ENCODE measurements at regions not wholly inside any gene's neighbourhood (a gene's known extent, or its start where the extent isn't known, plus 50 kb on each side); places are given as distances from the start of the nearest gene placed in this dataset.

GRCh38 chr6:155995281-155995680, 539.6 kb upstream of the NOX3 start:
- Histone ChIP-seq H3K9ac (ENCODE audit: low read depth, low read length) (no peak overlapping the region), H3K4me1 (ENCODE audit: insufficient read depth, low read length) (no peaks in the 10 kb centered on the region), H3K36me3 (ENCODE audit: insufficient read depth, low read length) (no peaks in the 10 kb centered on the region), H3K9me3 (ENCODE audit: control insufficient read depth, insufficient read depth, low read length) (no peaks in the 10 kb centered on the region)

GRCh38 chr6:155994086-155994485, 538.4 kb upstream of the NOX3 start:
- Histone ChIP-seq H3K36me3 (ENCODE audit: insufficient read depth, low read length) (no peaks in the 10 kb centered on the region), H3K9ac (ENCODE audit: low read depth, low read length) (no peak overlapping the region), H3K9me3 (ENCODE audit: control insufficient read depth, insufficient read depth, low read length) (no peaks in the 10 kb centered on the region), H3K4me1 (ENCODE audit: insufficient read depth, low read length) (no peaks in the 10 kb centered on the region)

GRCh38 chr6:155993240-155993639, 537.6 kb upstream of the NOX3 start:
- Histone ChIP-seq H3K36me3 (ENCODE audit: insufficient read depth, low read length) (no peaks in the 10 kb centered on the region), H3K9me3 (ENCODE audit: control insufficient read depth, insufficient read depth, low read length) (no peaks in the 10 kb centered on the region), H3K4me1 (ENCODE audit: insufficient read depth, low read length) (no peaks in the 10 kb centered on the region), H3K9ac (ENCODE audit: low read depth, low read length) (no peak overlapping the region)

- no peaks in the 10 kb centered on the region for H3K9me3 ChIP-seq (ENCODE audit: control insufficient read depth, insufficient read depth, low read length)
- H3K36me3 ChIP-seq (ENCODE audit: insufficient read depth, low read length) = no peaks in the 10 kb centered on the region
- no peak overlapping the region for H3K9ac ChIP-seq (ENCODE audit: low read depth, low read length)
- H3K4me1 ChIP-seq (ENCODE audit: insufficient read depth, low read length) = no peaks in the 10 kb centered on the region
These were observed 530.1 kb upstream of the NOX3 start for GRCh38 chr6:155985660-155986138.

GRCh38 chr6:155980768-155981079, 525.1 kb upstream of the NOX3 start:
- Histone ChIP-seq H3K9ac (ENCODE audit: low read depth, low read length) (no peak overlapping the region), H3K9me3 (ENCODE audit: control insufficient read depth, insufficient read depth, low read length) (no peaks in the 10 kb centered on the region), H3K4me1 (ENCODE audit: insufficient read depth, low read length) (no peaks in the 10 kb centered on the region), H3K36me3 (ENCODE audit: insufficient read depth, low read length) (no peaks in the 10 kb centered on the region)

GRCh38 chr6:155980014-155980767, 524.6 kb upstream of the NOX3 start:
- Histone ChIP-seq H3K9me3 (ENCODE audit: control insufficient read depth, insufficient read depth, low read length) (no peaks in the 10 kb centered on the region), H3K36me3 (ENCODE audit: insufficient read depth, low read length) (no peaks in the 10 kb centered on the region), H3K9ac (ENCODE audit: low read depth, low read length) (no peak overlapping the region), H3K4me1 (ENCODE audit: insufficient read depth, low read length) (no peaks in the 10 kb centered on the region)

- no peak overlapping the region for H3K9ac ChIP-seq (ENCODE audit: low read depth, low read length)
- no peaks in the 10 kb centered on the region for H3K4me1 ChIP-seq (ENCODE audit: insufficient read depth, low read length)
- H3K9me3 ChIP-seq (ENCODE audit: control insufficient read depth, insufficient read depth, low read length) = no peaks in the 10 kb centered on the region
- H3K36me3 ChIP-seq (ENCODE audit: insufficient read depth, low read length) = no peaks in the 10 kb centered on the region; the same call in 1 of the 2 replicates
These were observed 519.9 kb upstream of the NOX3 start for GRCh38 chr6:155975506-155975905.

- H3K4me1 ChIP-seq (ENCODE audit: insufficient read depth, low read length) = no peaks in the 10 kb centered on the region
- no peaks in the 10 kb centered on the region for H3K9me3 ChIP-seq (ENCODE audit: control insufficient read depth, insufficient read depth, low read length)
- no peak overlapping the region for H3K9ac ChIP-seq (ENCODE audit: low read depth, low read length)
- no peaks in the 10 kb centered on the region; the same call in 1 of the 2 replicates for H3K36me3 ChIP-seq (ENCODE audit: insufficient read depth, low read length)
These were observed 519.2 kb upstream of the NOX3 start for GRCh38 chr6:155974811-155975323.

- Histone ChIP-seq H3K9me3 (ENCODE audit: control insufficient read depth, insufficient read depth, low read length) (no peaks in the 10 kb centered on the region), H3K9ac (ENCODE audit: low read depth, low read length) (no peak overlapping the region), H3K36me3 (ENCODE audit: insufficient read depth, low read length) (no peaks in the 10 kb centered on the region; the same call in 1 of the 2 replicates), H3K4me1 (ENCODE audit: insufficient read depth, low read length) (no peaks in the 10 kb centered on the region)
These were observed 518.7 kb upstream of the NOX3 start for GRCh38 chr6:155974359-155974758.

GRCh38 chr6:155970876-155971708, 515.5 kb upstream of the NOX3 start:
- Histone ChIP-seq H3K36me3 (ENCODE audit: insufficient read depth, low read length) (no peaks in the 10 kb centered on the region; the same call in 1 of the 2 replicates), H3K9ac (ENCODE audit: low read depth, low read length) (no peak overlapping the region), H3K4me1 (ENCODE audit: insufficient read depth, low read length) (no peaks in the 10 kb centered on the region), H3K9me3 (ENCODE audit: control insufficient read depth, insufficient read depth, low read length) (no peaks in the 10 kb centered on the region; the same call in 1 of the 2 replicates)

- no peak overlapping the region for H3K9ac ChIP-seq (ENCODE audit: low read depth, low read length)
- H3K9me3 ChIP-seq (ENCODE audit: control insufficient read depth, insufficient read depth, low read length) = no peaks in the 10 kb centered on the region; the same call in 1 of the 2 replicates
- no peaks in the 10 kb centered on the region; the same call in 1 of the 2 replicates for H3K36me3 ChIP-seq (ENCODE audit: insufficient read depth, low read length)
- H3K4me1 ChIP-seq (ENCODE audit: insufficient read depth, low read length) = no peaks in the 10 kb centered on the region
These were observed 514.8 kb upstream of the NOX3 start for GRCh38 chr6:155970472-155970871.

GRCh38 chr6:155968921-155969320, 513.3 kb upstream of the NOX3 start:
- H3K9ac ChIP-seq (ENCODE audit: low read depth, low read length) = no peak overlapping the region
- H3K4me1 ChIP-seq (ENCODE audit: insufficient read depth, low read length) = no peaks in the 10 kb centered on the region
- no peaks in the 10 kb centered on the region; the same call in 1 of the 2 replicates for H3K9me3 ChIP-seq (ENCODE audit: control insufficient read depth, insufficient read depth, low read length)
- H3K36me3 ChIP-seq (ENCODE audit: insufficient read depth, low read length) = no peaks in the 10 kb centered on the region; the same call in 1 of the 2 replicates

- no peaks in the 10 kb centered on the region; the same call in 1 of the 2 replicates for H3K9me3 ChIP-seq (ENCODE audit: control insufficient read depth, insufficient read depth, low read length)
- no peaks in the 10 kb centered on the region for H3K4me1 ChIP-seq (ENCODE audit: insufficient read depth, low read length)
- H3K36me3 ChIP-seq (ENCODE audit: insufficient read depth, low read length) = no peaks in the 10 kb centered on the region
- no peak overlapping the region for H3K9ac ChIP-seq (ENCODE audit: low read depth, low read length)
These were observed 511.7 kb upstream of the NOX3 start for GRCh38 chr6:155967322-155967721.

GRCh38 chr6:155964544-155964943, 508.9 kb upstream of the NOX3 start:
- Histone ChIP-seq H3K9me3 (ENCODE audit: control insufficient read depth, insufficient read depth, low read length) (no peaks in the 10 kb centered on the region; the same call in 1 of the 2 replicates), H3K36me3 (ENCODE audit: insufficient read depth, low read length) (no peaks in the 10 kb centered on the region), H3K4me1 (ENCODE audit: insufficient read depth, low read length) (no peaks in the 10 kb centered on the region), H3K9ac (ENCODE audit: low read depth, low read length) (no peak overlapping the region)

All from ES-I3 (cell line).